ENCODE measurements at regions not wholly inside any gene's neighbourhood (a gene's known extent, or its start where the extent isn't known, plus 50 kb on each side); places are given as distances from the start of the nearest gene placed in this dataset.
"Not testable (repeated sequence)": the region's sequence is repeated elsewhere in the genome, so short reads cannot be mapped to it uniquely, and the experiment has no call there.

- peak in 1 of 2 donors; percentile 57 for DNase-seq (ENCODE audit: low spot score in 2 of 2)
- H3K9me3 Mint-ChIP-seq, result no peaks in the 10 kb centered on the region
- H3K27ac Mint-ChIP-seq, result peak overlapping the region in 1 of 2 donors; percentile 32
- peaks cover 0 to 12% of the 10 kb centered on the region in 2 donors for H3K36me3 Mint-ChIP-seq
- peak in 1 of 2 donors; percentile 97 for ATAC-seq
These were observed 317.5 kb downstream of the KLF12 start for GRCh38 chr13:73816702-73817101.

- Mint-ChIP-seq H3K27ac (no peak overlapping the region), H3K36me3 (peaks cover 0 to 12% of the 10 kb centered on the region in 2 donors), H3K9me3 (no peaks in the 10 kb centered on the region)
- DNase-seq (ENCODE audit: low spot score in 2 of 2) (no peak), ATAC-seq (no peak)
These were observed 318.4 kb downstream of the KLF12 start for GRCh38 chr13:73815796-73816195.

- peaks cover 0 to 6% of the 10 kb centered on the region in 2 donors for H3K36me3 Mint-ChIP-seq
- ATAC-seq (peak in 1 of 2 donors; percentile 54), DNase-seq (ENCODE audit: low spot score in 2 of 2) (no peak)
- no peaks in the 10 kb centered on the region for H3K9me3 Mint-ChIP-seq
- no peak overlapping the region for H3K27ac Mint-ChIP-seq
These were observed 323.6 kb downstream of the KLF12 start for GRCh38 chr13:73810647-73811046.

GRCh38 chr13:73809561-73809960 lies 324.6 kb downstream of the KLF12 start:
- DNase-seq (ENCODE audit: low spot score in 2 of 2) (no peak), ATAC-seq (no peak)
- H3K36me3 Mint-ChIP-seq, result peaks cover 0 to 6% of the 10 kb centered on the region in 2 donors
- H3K27ac Mint-ChIP-seq, result no peak overlapping the region
- H3K9me3 Mint-ChIP-seq, result no peaks in the 10 kb centered on the region

GRCh38 chr13:73808318-73808717 lies 325.9 kb downstream of the KLF12 start:
- no peak overlapping the region for H3K27ac Mint-ChIP-seq
- DNase-seq (ENCODE audit: low spot score in 2 of 2), result no peak
- no peaks in the 10 kb centered on the region for H3K9me3 Mint-ChIP-seq
- ATAC-seq, result no peak
- H3K36me3 Mint-ChIP-seq, result peaks cover 0 to 12% of the 10 kb centered on the region in 2 donors

- ATAC-seq; H3K27ac Mint-ChIP-seq; DNase-seq (ENCODE audit: low spot score in 2 of 2); H3K36me3 Mint-ChIP-seq; H3K9me3 Mint-ChIP-seq: not testable (repeated sequence)
These were observed 328.8 kb downstream of the KLF12 start for GRCh38 chr13:73805326-73805958.

GRCh38 chr13:73803997-73804396 lies 330.2 kb downstream of the KLF12 start:
- Mint-ChIP-seq H3K27ac (no peak overlapping the region), H3K9me3 (peaks cover 0 to 2% of the 10 kb centered on the region in 2 donors), H3K36me3 (peaks cover 2 to 7% of the 10 kb centered on the region in 2 donors)
- DNase-seq (ENCODE audit: low spot score in 2 of 2), result no peak
- no peak for ATAC-seq

GRCh38 chr13:73800011-73800410 lies 334.2 kb downstream of the KLF12 start:
- ATAC-seq (no peak), DNase-seq (ENCODE audit: low spot score in 2 of 2) (no peak)
- H3K36me3 Mint-ChIP-seq, result peaks cover 18 to 30% of the 10 kb centered on the region in 2 donors
- peaks cover 0 to 4% of the 10 kb centered on the region in 2 donors for H3K9me3 Mint-ChIP-seq
- H3K27ac Mint-ChIP-seq, result no peak overlapping the region

- DNase-seq (ENCODE audit: low spot score in 2 of 2), result no peak
- Mint-ChIP-seq H3K9me3 (peaks cover 0 to 4% of the 10 kb centered on the region in 2 donors), H3K36me3 (peaks cover 19 to 26% of the 10 kb centered on the region in 2 donors), H3K27ac (no peak overlapping the region)
- ATAC-seq, result no peak
These were observed 339.4 kb downstream of the KLF12 start for GRCh38 chr13:73794755-73795154.

GRCh38 chr13:73793361-73793760 lies 340.8 kb downstream of the KLF12 start:
- Mint-ChIP-seq H3K9me3 (no peaks in the 10 kb centered on the region), H3K36me3 (peaks cover 11 to 20% of the 10 kb centered on the region in 2 donors), H3K27ac (no peak overlapping the region)
- DNase-seq (ENCODE audit: low spot score in 2 of 2) (no peak), ATAC-seq (no peak)

- Mint-ChIP-seq H3K27ac (no peak overlapping the region), H3K36me3 (peaks cover 6 to 20% of the 10 kb centered on the region in 2 donors), H3K9me3 (no peaks in the 10 kb centered on the region)
- no peak for DNase-seq (ENCODE audit: low spot score in 2 of 2)
- ATAC-seq, result no peak
These were observed 341.4 kb downstream of the KLF12 start for GRCh38 chr13:73792796-73793195.

GRCh38 chr13:73782450-73783449 lies 351.5 kb downstream of the KLF12 start:
- H3K27ac Mint-ChIP-seq, result no peak overlapping the region
- peaks cover 5 to 21% of the 10 kb centered on the region in 2 donors for H3K36me3 Mint-ChIP-seq
- DNase-seq (ENCODE audit: low spot score in 2 of 2) (no peak), ATAC-seq (no peak)
- peaks cover 0 to 12% of the 10 kb centered on the region in 2 donors for H3K9me3 Mint-ChIP-seq

- ATAC-seq, result no peak
- peaks cover 15 to 32% of the 10 kb centered on the region in 2 donors for H3K36me3 Mint-ChIP-seq
These were observed 352.8 kb downstream of the KLF12 start for GRCh38 chr13:73781384-73781783.

GRCh38 chr13:73779881-73780280 lies 354.3 kb downstream of the KLF12 start:
- H3K9me3 Mint-ChIP-seq, result peaks cover 6 to 13% of the 10 kb centered on the region in 2 donors

More at GRCh38 chr13:73781384-73781783, 352.8 kb downstream of the KLF12 start:
- Mint-ChIP-seq H3K9me3 (peaks cover 6 to 18% of the 10 kb centered on the region in 2 donors), H3K27ac (no peak overlapping the region)
- no peak for DNase-seq (ENCODE audit: low spot score in 2 of 2)

GRCh38 chr13:73778242-73778864 lies 355.9 kb downstream of the KLF12 start:
- ATAC-seq (no peak), DNase-seq (ENCODE audit: low spot score in 2 of 2) (no peak)
- Mint-ChIP-seq H3K9me3 (peaks cover 10 to 20% of the 10 kb centered on the region in 2 donors), H3K27ac (no peak overlapping the region), H3K36me3 (peaks cover 22 to 34% of the 10 kb centered on the region in 2 donors)

More at GRCh38 chr13:73779881-73780280, 354.3 kb downstream of the KLF12 start:
- Mint-ChIP-seq H3K27ac (no peak overlapping the region), H3K36me3 (peaks cover 15 to 27% of the 10 kb centered on the region in 2 donors)
- ATAC-seq (no peak), DNase-seq (ENCODE audit: low spot score in 2 of 2) (no peak)

- ATAC-seq, result no peak
- Mint-ChIP-seq H3K9me3 (peaks cover 16 to 28% of the 10 kb centered on the region in 2 donors), H3K27ac (peak overlapping the region in 1 of 2 donors; percentile 1), H3K36me3 (peaks cover 29 to 46% of the 10 kb centered on the region in 2 donors)
- DNase-seq (ENCODE audit: low spot score in 2 of 2), result no peak
These were observed 357.1 kb downstream of the KLF12 start for GRCh38 chr13:73777134-73777533.

All from activated naive CD4-positive, alpha-beta T cell treated with anti-CD3 and anti-CD28 coated beads, Interleukin-2, amount 50 U/mL, for 72 hours (primary cell).